Stomach (tissue), 8 donors: ENCODE measurements at regions not wholly inside any gene's neighbourhood (a gene's known extent, or its start where the extent isn't known, plus 50 kb on each side); places are given as distances from the start of the nearest gene placed in this dataset.
A peak's percentile ranks its signal among the peaks of the same experiment; 100 is the strongest.

ENCODE experiments used
- DNase-seq, 2 donors: peaks; one replicate each; pipeline versions ENCODE4 v3.0.0 to v3.0.0-alpha.2; 2013 to 2019
- H3K27ac ChIP-seq, 5 donors: fragments of 200-600 bp in 4 of 5; sonication (generic) in 4 of 5; one replicate each; pipeline ENCODE4 v1.5.1; 2013 to 2019; ENCODE audit warnings: mild to moderate bottlenecking in 1 of 5, moderate library complexity in 1 of 5
- H3K27me3 ChIP-seq, 3 donors: fragments of 200-600 bp; sonication (generic); one replicate each; pipeline ENCODE4 v1.5.1; 2017 to 2019; ENCODE audit warnings: mixed run types in 1 of 3
- H3K36me3 ChIP-seq, 4 donors: fragments of 200-600 bp; sonication (generic); 1 replicate in 3 of 4; 2 replicates in 1 of 4; pipeline ENCODE4 v1.5.1; 2016 to 2019
- H3K4me1 ChIP-seq, 4 donors: fragments of 200-600 bp; sonication (generic); one replicate each; pipeline ENCODE4 v1.5.1; 2016 to 2019
- H3K4me3 ChIP-seq, 4 donors: fragments of 200-600 bp; sonication (generic) in 3 of 4; one replicate each; pipeline ENCODE4 v1.5.1; 2016 to 2019; ENCODE audit warnings: mild to moderate bottlenecking in 1 of 4
- H3K9me3 ChIP-seq, 4 donors: fragments of 200-600 bp; sonication (generic); one replicate each; pipeline ENCODE4 v1.5.1; 2016 to 2019
- EP300 ChIP-seq: sonication (generic); formaldehyde crosslinking; IDR thresholded peaks from one replicate; pipeline ENCODE4 v1.6.1; 2017; ENCODE audit warnings: antibody characterized with exemption
- POLR2A ChIP-seq, 4 donors: fragments of 450-650 bp; IDR thresholded peaks; one replicate each; pipeline ENCODE4 v1.6.1; 2016; ENCODE audit warnings: antibody characterized with exemption in 4 of 4, control low read depth in 2 of 4, mild to moderate bottlenecking in 1 of 4, moderate library complexity in 1 of 4
- POLR2AphosphoS5 ChIP-seq, 3 donors: sonication (generic); formaldehyde crosslinking; IDR thresholded peaks; one replicate each; pipeline ENCODE4 v1.6.1; 2016; ENCODE audit warnings: antibody characterized with exemption in 3 of 3
- WGBS, 5 donors: extraction: QIAGEN DNeasy Blood & Tissue Kit in 3 of 5; methylation state at CpG; one replicate each; pipeline versions ENCODE4 v1.1.5 to v1.1.7; 2013 to 2018; 5-methylcytosine and 5-hydroxymethylcytosine counted together
- intact Hi-C: fragments of 100-400 bp; cut with DNase I; formaldehyde crosslinking; loops from one replicate; pipeline ENCODE4 v1.15.1; 2023; ENCODE audit warnings: low total_unique reads
- TF ChIP-seq, protein P1 (sequence below), 7 experiments: fragments of 450-650 bp in 4 of 7; fragments of 200-600 bp in 3 of 7; sonication (generic) in 3 of 7; IDR thresholded peaks; one replicate each; pipeline ENCODE4 v1.5.1; 2016 to 2019; ENCODE audit warnings: antibody characterized with exemption in 7 of 7, control low read depth in 2 of 7, mild to moderate bottlenecking in 1 of 7
- donor health status: healthy with polysubstance abuse.
- donor health status: Bipolar disorder and iron deficiency.
- donor health status: healthy.

DNA sequence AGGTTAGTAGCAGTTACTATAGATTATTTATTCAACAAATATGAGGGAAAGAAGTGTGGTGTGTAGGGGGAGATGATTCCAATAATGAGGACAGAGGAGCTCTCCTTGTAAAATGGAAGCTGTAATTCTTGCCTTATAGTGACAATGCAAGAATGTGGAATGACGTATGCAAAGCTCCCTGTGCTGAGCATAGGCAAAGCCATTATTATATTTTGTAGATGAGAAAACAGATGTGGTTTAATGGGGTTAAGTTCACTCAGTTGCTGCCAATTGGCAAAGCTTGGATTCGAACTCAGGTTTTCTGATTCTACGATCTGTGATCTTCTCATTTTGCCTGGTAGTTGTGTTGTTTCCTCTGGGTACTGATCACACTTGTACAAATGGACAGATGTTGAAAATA lies 153.3 kb downstream of the LSMEM1 start:
- DNase-seq = no peak
- no peak overlapping the region for H3K4me3 ChIP-seq
- TF ChIP-seq EP300 = no peak
- TF ChIP-seq, protein P1, sequence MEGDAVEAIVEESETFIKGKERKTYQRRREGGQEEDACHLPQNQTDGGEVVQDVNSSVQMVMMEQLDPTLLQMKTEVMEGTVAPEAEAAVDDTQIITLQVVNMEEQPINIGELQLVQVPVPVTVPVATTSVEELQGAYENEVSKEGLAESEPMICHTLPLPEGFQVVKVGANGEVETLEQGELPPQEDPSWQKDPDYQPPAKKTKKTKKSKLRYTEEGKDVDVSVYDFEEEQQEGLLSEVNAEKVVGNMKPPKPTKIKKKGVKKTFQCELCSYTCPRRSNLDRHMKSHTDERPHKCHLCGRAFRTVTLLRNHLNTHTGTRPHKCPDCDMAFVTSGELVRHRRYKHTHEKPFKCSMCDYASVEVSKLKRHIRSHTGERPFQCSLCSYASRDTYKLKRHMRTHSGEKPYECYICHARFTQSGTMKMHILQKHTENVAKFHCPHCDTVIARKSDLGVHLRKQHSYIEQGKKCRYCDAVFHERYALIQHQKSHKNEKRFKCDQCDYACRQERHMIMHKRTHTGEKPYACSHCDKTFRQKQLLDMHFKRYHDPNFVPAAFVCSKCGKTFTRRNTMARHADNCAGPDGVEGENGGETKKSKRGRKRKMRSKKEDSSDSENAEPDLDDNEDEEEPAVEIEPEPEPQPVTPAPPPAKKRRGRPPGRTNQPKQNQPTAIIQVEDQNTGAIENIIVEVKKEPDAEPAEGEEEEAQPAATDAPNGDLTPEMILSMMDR (IDR thresholded peaks at IDR 0.05) = no peak
- TF ChIP-seq POLR2AphosphoS5 (IDR thresholded peaks at IDR 0.05) = no peak
- no peak for TF ChIP-seq POLR2A (IDR thresholded peaks at IDR 0.05)
- intact Hi-C loops = no loop called here
- no peaks in the 10 kb centered on the region for H3K27me3 ChIP-seq
- no peaks in the 10 kb centered on the region for H3K4me1 ChIP-seq
- no peak overlapping the region for H3K27ac ChIP-seq
- WGBS, 5 donors = 91 to 96% (median 92%) methylated on average over 3 of the region's 3 CpGs
- H3K9me3 ChIP-seq = no peaks in the 10 kb centered on the region
- no peaks in the 10 kb centered on the region for H3K36me3 ChIP-seq

DNA sequence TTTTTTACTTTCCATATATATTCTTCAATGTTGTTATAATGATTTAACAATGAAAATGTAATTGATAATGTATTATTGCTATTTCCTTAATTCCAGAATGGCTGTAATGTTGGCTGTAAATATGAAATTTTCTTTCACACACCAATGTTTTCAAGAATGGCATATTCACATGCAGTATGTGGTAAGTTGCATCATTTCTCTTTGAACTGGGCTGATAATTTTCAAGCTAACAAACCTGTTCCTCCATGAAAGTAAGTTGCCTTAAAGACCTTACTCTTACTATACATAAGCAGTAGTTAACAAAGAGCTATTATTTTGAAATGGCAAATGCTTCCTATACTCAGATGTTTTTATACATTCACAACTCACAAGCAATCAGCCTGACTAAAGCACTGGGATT lies 154.5 kb downstream of the TMEM168 start:
- no peak overlapping the region for H3K27ac ChIP-seq
- H3K4me3 ChIP-seq = no peak overlapping the region
- H3K27me3 ChIP-seq = no peaks in the 10 kb centered on the region
- TF ChIP-seq, protein P1 (IDR thresholded peaks at IDR 0.05) = no peak
- TF ChIP-seq POLR2A (IDR thresholded peaks at IDR 0.05) (no peak), POLR2AphosphoS5 (IDR thresholded peaks at IDR 0.05) (no peak), EP300 (no peak)
- peak in 1 of 2 donors; percentile 37 for DNase-seq
- no peaks in the 10 kb centered on the region for H3K36me3 ChIP-seq
- no peaks in the 10 kb centered on the region for H3K4me1 ChIP-seq
- no peaks in the 10 kb centered on the region for H3K9me3 ChIP-seq
- intact Hi-C loops = no loop called here

DNA sequence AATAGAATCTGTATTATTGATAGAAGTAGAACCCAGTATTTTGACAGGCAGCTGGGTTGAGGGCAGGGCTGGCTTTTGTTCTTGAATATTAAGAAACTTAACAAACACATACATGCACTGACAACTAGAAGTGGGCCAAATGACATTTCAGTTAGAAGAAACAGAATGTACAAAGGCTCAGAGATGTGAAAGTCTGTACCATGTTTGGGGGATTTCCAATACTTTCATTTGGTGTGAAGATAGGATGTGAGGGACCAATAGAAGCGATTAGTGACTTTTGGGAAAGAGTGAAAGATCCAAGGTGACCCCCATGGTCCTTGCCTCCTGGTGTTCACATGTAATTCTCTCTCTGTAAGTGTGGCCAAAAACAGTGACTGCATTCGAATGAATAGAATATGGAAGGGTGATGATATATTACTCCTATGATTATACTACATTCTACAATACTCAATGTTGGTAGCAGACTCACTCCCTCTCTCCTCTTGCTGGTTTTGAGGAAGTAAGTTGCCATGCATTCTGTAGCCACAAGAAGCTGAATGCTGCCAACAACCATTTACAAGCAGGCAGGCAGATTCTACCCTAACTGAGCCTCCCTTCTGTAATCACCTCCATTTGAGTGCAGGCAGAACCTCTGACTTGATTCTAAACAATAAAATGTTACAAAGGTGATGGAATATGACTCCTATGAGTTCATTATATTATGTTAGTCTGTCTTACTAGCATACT lies 151.4 kb downstream of the TMEM168 start:
- H3K4me1 ChIP-seq = no peaks in the 10 kb centered on the region
- no peak overlapping the region for H3K4me3 ChIP-seq
- H3K36me3 ChIP-seq = no peaks in the 10 kb centered on the region
- H3K9me3 ChIP-seq = peaks cover 0 to 12% (median 5%) of the 10 kb centered on the region in 4 donors
- TF ChIP-seq POLR2AphosphoS5 (IDR thresholded peaks at IDR 0.05) (no peak), POLR2A (IDR thresholded peaks at IDR 0.05) (no peak), EP300 (no peak)
- TF ChIP-seq, protein P1 (IDR thresholded peaks at IDR 0.05) = no peak
- H3K27ac ChIP-seq = no peak overlapping the region
- WGBS, 5 donors = 86 to 94% (median 92%) methylated on average over 2 of the region's 2 CpGs
- no peaks in the 10 kb centered on the region for H3K27me3 ChIP-seq
- no peak for DNase-seq
- intact Hi-C loops = no loop called here

GRCh38 chr7:112640685-112641084 lies 149.5 kb downstream of the TMEM168 start:
- Histone ChIP-seq H3K4me1 (no peaks in the 10 kb centered on the region), H3K27ac (no peak overlapping the region), H3K36me3 (no peaks in the 10 kb centered on the region), H3K4me3 (no peak overlapping the region), H3K27me3 (no peaks in the 10 kb centered on the region), H3K9me3 (peaks cover 0 to 12% (median 5%) of the 10 kb centered on the region in 4 donors)
- no peak for TF ChIP-seq EP300
- TF ChIP-seq, protein P1 (IDR thresholded peaks at IDR 0.05) = no peak
- TF ChIP-seq POLR2AphosphoS5 (IDR thresholded peaks at IDR 0.05) = no peak
- no peak for TF ChIP-seq POLR2A (IDR thresholded peaks at IDR 0.05)
- DNase-seq = no peak
- WGBS, 5 donors = 21 to 52% (median 32%) methylated on average over 1 of the region's 1 CpG
- intact Hi-C loops = no loop called here
